Kidney (tissue), 13 donors: ENCODE measurements at regions not wholly inside any gene's neighbourhood (a gene's known extent, or its start where the extent isn't known, plus 50 kb on each side); places are given as distances from the start of the nearest gene placed in this dataset.

Source experiments
- DNase-seq, 5 donors: peaks; one replicate each; pipeline ENCODE4 v3.0.0-alpha.2; 2013 to 2020
- FAIRE-seq: peaks from 2 replicates; lab custom pipeline; 2012; peaks lifted over from hg19 to GRCh38; lab: Jason Lieb, UNC
- H3K27ac ChIP-seq, 2 donors: one replicate each; pipeline ENCODE4 v1.7.0; 2013; ENCODE audit warnings: low read depth in 2 of 2, low read length in 2 of 2, inconsistent platforms in 1 of 2
- H3K27me3 ChIP-seq: one replicate; pipeline ENCODE4 v1.7.1; 2013; ENCODE audit warnings: low read length, inconsistent platforms; ENCODE audit not compliant: control insufficient read depth, insufficient read depth
- H3K36me3 ChIP-seq, 3 donors: one replicate each; pipeline versions ENCODE4 v1.7.0 to v1.7.1; 2013; ENCODE audit warnings: low read length in 3 of 3, control low read depth in 1 of 3, inconsistent platforms in 1 of 3; ENCODE audit not compliant: insufficient read depth in 3 of 3, control insufficient read depth in 2 of 3
- H3K4me1 ChIP-seq, 3 donors: one replicate each; pipeline versions ENCODE4 v1.7.0 to v1.7.1; 2013; ENCODE audit warnings: low read length in 3 of 3, inconsistent platforms in 1 of 3, low read depth in 1 of 3; ENCODE audit not compliant: control insufficient read depth in 2 of 3, insufficient read depth in 2 of 3
- H3K4me3 ChIP-seq, 3 donors: one replicate each; pipeline versions ENCODE4 v1.7.0 to v1.8.1; 2013; ENCODE audit warnings: low read length in 3 of 3, control low read depth in 1 of 3, inconsistent platforms in 1 of 3
- H3K9ac ChIP-seq, 3 donors: one replicate each; pipeline versions ENCODE4 v1.7.0 to v1.7.1; 2013; ENCODE audit warnings: low read length in 3 of 3, control low read depth in 1 of 3, inconsistent platforms in 1 of 3
- H3K9me3 ChIP-seq, 3 donors: one replicate each; pipeline versions ENCODE4 v1.7.0 to v1.7.1; 2013; ENCODE audit warnings: low read length in 3 of 3, control low read depth in 1 of 3, inconsistent platforms in 1 of 3; ENCODE audit not compliant: control insufficient read depth in 2 of 3, insufficient read depth in 1 of 3
- CTCF ChIP-seq: IDR thresholded peaks from 3 replicates; pipeline ENCODE4 v1.5.1; 2012; ENCODE audit warnings: mild to moderate bottlenecking, moderate library complexity, borderline replicate concordance; ENCODE audit not compliant: insufficient read depth; ENCODE audit errors: extremely low read depth
- intact Hi-C: fragments of 100-400 bp; cut with DNase I; formaldehyde crosslinking; loops from one replicate; pipeline ENCODE4 v1.11.1; 2022
- donor health status: control.
- donor health status: control.
- donor health status: control.
- donor health status: control.
- donor health status: control.
- donor health status: DM: yes; HTN: yes; CAD: no.
- donor health status: Normal renal cell carcinoma (clear cell type).

- intact Hi-C loops: no loop called here
- no peak for TF ChIP-seq CTCF
- Histone ChIP-seq H3K27me3 (no peaks in the 10 kb centered on the region), H3K27ac (no peak overlapping the region), H3K4me1 (no peaks in the 10 kb centered on the region), H3K36me3 (no peaks in the 10 kb centered on the region), H3K9me3 (no peaks in the 10 kb centered on the region), H3K4me3 (no peak overlapping the region), H3K9ac (no peak overlapping the region)
- no peak for FAIRE-seq
- no peak for DNase-seq
Measured at GRCh38 chr13:78820541-78820940, 161.6 kb upstream of the OBI1 start.

- Histone ChIP-seq H3K9me3 (no peaks in the 10 kb centered on the region), H3K27me3 (no peaks in the 10 kb centered on the region), H3K27ac (no peak overlapping the region), H3K9ac (no peak overlapping the region), H3K36me3 (no peaks in the 10 kb centered on the region), H3K4me1 (no peaks in the 10 kb centered on the region), H3K4me3 (no peak overlapping the region)
- FAIRE-seq: no peak
- DNase-seq: no peak
- intact Hi-C loops: no loop called here
- no peak for TF ChIP-seq CTCF
Measured at GRCh38 chr13:78816592-78816991, 157.6 kb upstream of the OBI1 start.

GRCh38 chr13:78816154-78816553 is 157.2 kb upstream of the OBI1 start:
- H3K4me1 ChIP-seq: no peaks in the 10 kb centered on the region
- no peaks in the 10 kb centered on the region for H3K36me3 ChIP-seq
- intact Hi-C loops: no loop called here
- no peaks in the 10 kb centered on the region for H3K9me3 ChIP-seq
- DNase-seq: no peak
- no peak overlapping the region for H3K9ac ChIP-seq
- no peak for TF ChIP-seq CTCF
- no peaks in the 10 kb centered on the region for H3K27me3 ChIP-seq
- FAIRE-seq: no peak
- H3K4me3 ChIP-seq: no peak overlapping the region
- no peak overlapping the region for H3K27ac ChIP-seq

- no peak for DNase-seq
- Histone ChIP-seq H3K36me3 (no peaks in the 10 kb centered on the region), H3K4me1 (no peaks in the 10 kb centered on the region), H3K4me3 (no peak overlapping the region), H3K9ac (no peak overlapping the region), H3K27ac (no peak overlapping the region), H3K27me3 (no peaks in the 10 kb centered on the region), H3K9me3 (peaks cover 0 to 2% (median 0%) of the 10 kb centered on the region in 3 donors)
- FAIRE-seq: no peak
- TF ChIP-seq CTCF: no peak
- intact Hi-C loops: no loop called here
Measured at GRCh38 chr13:78806457-78806856, 147.5 kb upstream of the OBI1 start.
